NCI-H1694 treated with DMSO at 0.1 percent for 48 hours (cell line): ENCODE measurements at regions not wholly inside any gene's neighbourhood (a gene's known extent, or its start where the extent isn't known, plus 50 kb on each side); places are given as distances from the start of the nearest gene placed in this dataset.
"Not testable (repeated sequence)": the region's sequence is repeated elsewhere in the genome, so short reads cannot be mapped to it uniquely, and the experiment has no call there.

ENCODE experiments used
- DNase-seq: peaks from one replicate; lab custom pipeline; 2025; lab: John Stamatoyannopoulos, UW

GRCh38 chrX:74251006-74251930, 52.7 kb upstream of the ZCCHC13 start:
- DNase-seq = no peak

DNA sequence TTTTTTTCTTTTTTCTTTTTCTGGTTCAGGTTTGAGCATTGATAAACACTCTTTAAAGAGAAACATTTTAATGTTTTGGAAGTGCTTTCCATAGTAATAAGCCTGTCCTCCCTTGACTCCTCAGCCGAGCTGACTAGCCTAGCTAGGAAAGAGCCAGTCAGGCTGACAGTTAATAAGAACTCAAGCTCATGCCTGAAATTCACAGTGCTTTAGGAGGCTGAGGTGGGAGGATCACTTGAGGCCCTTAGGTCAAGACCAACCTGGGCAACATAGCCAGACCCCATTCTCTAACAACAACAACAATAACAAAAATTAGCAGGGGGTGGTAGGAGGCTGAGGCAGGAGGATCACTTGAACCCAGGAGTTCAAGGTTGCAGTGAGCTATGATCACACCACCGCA, 53.4 kb upstream of the ZCCHC13 start:
- DNase-seq = no peak

DNA sequence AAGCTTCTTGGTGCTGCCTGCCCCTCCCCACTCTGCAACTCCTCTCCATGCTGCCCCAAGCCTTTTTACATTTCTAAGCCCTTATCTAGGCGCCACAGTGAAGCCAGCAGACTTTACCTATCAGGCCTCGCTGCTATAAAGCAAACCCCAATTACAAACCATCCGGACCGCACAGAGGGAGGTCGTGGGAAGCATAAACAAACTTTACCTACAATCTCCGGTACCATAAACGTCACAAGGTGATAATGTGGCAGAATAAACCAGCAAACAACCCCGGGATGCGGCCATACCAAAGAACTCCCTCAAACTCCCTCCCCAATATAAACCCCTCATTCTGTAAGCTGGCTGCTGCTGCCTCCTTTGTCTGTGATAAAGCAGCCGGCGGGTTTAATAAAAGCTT, 54.0 kb upstream of the ZCCHC13 start:
- no peak for DNase-seq

DNA sequence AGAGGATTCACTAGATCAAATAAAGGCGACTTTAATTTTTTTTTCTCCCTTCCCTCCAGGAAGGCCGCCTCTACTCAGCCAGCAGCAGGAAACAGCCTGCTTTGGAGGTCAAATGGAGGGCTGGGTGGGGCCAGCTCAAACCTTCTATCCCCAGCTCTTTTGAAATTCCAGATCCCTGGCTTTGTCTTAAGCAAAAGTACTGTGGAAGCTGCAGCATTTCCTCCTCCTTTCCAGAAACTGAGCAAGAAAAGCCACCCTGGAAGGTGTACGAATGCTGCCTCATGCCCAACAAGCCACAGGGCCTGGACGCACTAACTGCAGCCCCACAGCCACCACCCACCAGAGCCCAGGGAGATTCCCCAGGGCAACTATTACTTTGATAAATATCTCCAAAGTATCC, 55.1 kb upstream of the ZCCHC13 start:
- no peak for DNase-seq

DNA sequence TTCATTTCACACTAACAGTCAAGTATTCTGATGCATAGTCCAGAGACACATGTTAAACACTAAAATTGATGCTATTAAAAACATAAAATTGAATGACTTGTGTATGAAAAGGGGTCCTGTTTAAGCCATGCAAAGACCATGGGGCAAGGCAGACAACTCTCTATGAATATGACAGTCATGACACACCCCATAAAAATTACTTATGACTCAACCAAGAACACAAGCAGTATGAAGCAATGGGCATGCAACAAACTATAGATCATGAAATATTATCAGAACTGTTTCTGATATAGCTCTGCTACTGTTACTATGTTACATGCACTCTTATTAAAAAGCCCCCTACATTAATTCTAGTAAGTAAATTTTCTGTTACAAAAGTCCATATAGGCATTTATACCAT, 57.5 kb upstream of the ZCCHC13 start:
- DNase-seq = no peak

GRCh38 chrX:74242484-74243138, 61.4 kb upstream of the ZCCHC13 start:
- no peak for DNase-seq

GRCh38 chrX:74242050-74242449, 61.9 kb upstream of the ZCCHC13 start:
- DNase-seq = no peak

DNA sequence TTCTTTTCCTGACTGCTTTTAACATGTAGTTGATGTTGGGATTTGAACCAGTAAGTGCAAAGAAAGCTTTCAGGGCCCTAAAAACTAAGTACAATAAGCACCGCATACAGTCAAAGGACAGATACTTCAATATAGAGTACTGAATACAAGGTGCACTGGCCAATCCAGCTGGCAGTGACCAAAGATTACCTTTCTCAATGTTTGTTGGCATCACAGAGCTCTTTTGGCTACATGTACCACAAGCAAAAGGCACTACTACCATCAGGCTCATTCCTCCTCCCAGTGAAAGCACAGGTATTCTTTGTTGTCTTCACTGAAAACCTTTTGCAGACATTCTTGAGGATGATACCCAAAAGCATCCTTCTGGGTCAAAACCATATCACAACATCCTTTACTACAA, 65.2 kb upstream of the ZCCHC13 start:
- DNase-seq = no peak

DNA sequence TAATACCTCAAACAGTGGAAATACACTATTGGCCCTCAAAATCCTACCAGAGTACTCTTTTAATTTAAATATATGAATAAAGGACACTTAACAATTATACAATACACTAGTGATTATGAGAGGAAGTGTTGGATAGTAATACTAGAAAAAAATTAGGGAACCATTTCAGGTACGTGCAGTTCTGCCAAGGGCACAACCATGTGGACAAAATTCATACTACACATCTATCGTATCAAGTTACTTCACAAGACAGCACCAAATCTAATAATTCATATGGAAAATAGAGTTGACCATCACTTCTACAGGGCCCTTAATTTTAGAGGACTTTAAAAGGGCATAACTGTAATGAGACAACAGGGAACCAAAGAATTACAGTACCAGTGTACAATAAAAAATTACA, 69.2 kb upstream of the ZCCHC13 start:
- DNase-seq = no peak

GRCh38 chrX:74232859-74233258, 71.1 kb upstream of the ZCCHC13 start:
- peak; percentile 13 for DNase-seq

- no peak for DNase-seq
These were observed 72.4 kb upstream of the ZCCHC13 start for GRCh38 chrX:74231625-74232024.

DNA sequence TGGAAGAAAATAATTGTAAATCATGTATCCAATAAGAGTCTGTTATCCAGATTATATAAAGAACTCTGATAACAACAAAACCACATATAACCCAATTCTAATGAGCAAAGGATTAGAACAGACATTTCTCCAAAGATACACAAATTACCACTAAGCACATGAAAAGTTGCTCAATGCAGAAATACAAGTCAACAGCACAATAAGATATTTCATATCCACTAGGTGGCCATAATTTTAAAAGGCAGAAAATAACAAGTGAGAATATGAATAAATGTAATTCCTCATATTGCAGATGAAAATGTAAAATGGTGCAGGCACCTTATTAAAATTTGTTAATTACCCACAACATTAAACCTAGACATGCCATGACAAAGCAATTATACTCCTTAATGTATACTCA, 73.9 kb upstream of the ZCCHC13 start:
- DNase-seq = no peak

GRCh38 chrX:74225111-74225510, 78.9 kb upstream of the ZCCHC13 start:
- DNase-seq = no peak

DNA sequence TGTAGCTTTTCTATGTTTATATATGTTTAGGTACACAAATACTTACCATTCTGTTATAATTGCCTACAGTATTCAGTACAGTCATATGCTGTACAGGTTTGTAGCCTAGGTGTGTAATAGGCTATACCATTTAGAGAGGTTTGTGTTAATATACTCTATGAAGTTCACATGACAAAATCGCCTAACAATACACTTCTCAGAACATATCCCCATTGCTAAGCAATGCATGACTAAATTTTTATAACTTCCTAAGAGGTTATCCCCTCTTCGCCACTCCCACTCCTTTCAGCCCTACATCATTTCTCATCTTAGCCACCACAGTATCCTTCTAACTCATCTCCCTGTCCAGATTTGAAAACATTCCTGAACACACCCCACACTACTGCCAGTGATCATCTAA, 83.7 kb upstream of the ZCCHC13 start:
- no peak for DNase-seq

DNA sequence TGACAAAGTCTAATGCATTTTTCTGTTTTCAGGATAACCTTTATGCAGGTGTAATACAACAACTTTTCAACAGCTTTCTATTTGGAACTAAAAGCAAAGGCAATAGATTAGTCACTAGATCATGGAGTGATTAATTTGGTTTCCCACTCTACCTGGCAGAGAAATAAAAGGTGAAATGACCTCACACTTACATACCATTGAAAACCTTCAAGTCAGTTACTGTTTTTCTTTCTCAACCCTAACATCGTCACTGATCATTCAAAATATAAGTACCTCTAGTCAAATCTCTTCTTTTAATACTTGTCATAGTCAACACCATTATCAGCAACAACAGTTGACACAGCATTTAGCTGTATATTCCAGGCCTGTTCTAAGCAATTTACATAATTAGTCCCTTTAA, 85.1 kb upstream of the ZCCHC13 start:
- no peak for DNase-seq

DNA sequence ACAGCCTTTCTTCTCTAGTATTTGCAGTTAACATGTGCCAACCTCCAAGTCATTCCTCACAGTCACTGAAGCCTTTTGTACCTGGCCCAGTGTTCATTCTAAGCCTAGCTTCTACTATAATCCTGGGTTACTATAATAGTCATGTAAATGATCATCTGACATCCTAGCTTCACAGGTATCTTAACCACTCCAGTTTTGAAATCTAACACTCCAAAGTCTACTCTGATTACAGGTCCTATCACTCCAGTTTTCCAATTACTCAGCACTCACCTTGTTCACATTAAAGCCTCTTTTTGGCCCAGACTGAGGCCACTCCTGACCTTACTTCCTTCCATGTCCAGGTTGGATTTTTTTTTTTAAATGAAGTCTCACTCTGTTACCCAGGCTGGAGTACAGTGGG, 87.6 kb upstream of the ZCCHC13 start:
- DNase-seq = no peak

DNA sequence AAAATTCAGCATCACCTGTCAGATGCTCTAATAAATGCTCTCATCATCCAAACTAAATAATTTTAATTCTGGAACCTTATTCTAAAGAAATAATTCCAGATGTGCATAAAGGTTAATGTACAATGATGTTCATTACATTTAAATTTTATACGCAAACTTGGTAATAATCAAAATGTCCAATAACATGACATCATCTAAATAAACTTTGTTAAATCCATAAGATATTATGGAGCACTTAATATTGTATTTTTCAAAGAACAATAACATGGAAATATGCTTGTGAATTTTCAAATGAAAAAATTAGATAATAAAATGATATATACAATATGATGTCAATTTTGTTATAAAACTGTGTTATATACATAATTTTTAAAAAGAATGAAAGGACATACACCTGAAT, 92.1 kb upstream of the ZCCHC13 start:
- no peak for DNase-seq

DNA sequence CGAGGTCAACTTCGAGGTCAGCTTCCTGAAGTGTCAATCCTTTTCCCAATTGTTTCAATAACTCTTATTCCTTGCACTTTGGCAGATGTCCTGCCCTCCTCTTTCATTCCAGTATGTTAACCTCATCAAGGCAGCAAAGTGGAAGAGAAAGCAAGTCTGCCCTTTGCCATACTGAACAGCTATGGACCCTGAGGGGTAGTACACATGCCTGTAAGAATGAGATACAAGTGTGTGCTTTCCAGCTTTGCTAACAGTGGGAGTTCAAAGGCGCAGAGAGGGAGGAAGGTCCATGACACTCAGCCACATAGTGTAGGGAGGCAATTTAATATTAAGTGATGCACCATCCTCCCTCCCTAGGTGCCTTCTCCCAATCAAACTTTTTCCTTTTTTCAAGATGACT, 96.4 kb upstream of the ZCCHC13 start:
- DNase-seq = no peak

DNA sequence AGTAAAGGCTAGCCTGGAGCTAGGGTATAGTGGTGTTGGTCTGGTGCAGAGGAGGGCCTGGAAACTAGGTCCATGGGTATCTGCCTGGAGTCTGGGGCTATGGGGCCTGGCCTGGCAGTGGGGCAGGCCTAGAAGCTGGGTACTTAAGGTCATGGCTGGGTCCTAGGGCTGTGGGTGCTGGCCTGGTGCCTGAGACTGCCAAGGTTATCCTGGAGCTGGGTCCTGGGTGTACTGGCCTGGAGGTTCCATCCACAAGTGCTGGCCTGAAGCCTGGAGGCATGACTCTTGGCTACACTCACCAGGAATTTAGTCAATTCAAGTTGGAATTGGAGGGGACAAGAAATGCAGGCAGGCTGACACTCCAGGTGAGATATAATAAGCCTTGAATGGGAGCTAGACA, 108.4 kb upstream of the ZCCHC13 start:
- no peak for DNase-seq

DNA sequence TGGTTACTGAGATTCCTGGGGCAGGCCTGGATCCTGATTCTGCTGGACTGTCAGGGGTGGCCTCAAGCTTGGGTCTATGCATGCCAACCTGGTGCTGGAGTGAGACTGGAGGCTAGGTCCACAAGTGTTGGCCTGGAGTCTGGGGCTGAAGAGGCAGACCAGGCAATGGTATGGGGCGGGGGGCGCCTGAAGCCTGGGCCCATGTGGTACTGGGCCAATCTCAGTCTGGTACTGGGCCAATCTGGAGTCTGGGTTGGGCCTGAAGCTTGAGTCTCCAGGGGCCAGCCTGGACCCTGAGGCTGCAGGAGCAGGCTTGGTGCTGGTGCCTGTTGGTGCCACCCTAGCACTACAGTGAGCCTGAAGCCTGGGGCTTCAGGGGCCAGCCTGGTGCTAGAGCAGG, 108.9 kb upstream of the ZCCHC13 start:
- DNase-seq = no peak

GRCh38 chrX:74187211-74187610, 116.8 kb upstream of the ZCCHC13 start:
- no peak for DNase-seq

DNA sequence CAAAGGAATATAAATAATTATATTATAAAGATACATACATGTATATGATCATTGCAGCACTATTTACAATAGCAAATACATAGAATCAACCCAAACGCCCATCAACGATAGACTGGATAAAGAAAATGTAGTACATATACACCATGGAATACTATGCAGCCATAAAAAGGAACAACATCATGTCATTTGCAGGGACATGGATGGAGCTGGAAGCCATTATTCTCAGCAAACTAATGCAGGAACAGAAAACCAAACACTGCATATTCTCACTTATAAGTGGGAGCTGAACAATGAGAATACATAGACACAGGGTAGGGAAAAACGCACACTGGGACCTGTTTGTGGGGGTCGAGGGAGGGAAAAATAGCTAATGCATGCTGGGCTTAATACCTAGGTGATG, 120.9 kb upstream of the ZCCHC13 start:
- DNase-seq = not testable (repeated sequence)

DNA sequence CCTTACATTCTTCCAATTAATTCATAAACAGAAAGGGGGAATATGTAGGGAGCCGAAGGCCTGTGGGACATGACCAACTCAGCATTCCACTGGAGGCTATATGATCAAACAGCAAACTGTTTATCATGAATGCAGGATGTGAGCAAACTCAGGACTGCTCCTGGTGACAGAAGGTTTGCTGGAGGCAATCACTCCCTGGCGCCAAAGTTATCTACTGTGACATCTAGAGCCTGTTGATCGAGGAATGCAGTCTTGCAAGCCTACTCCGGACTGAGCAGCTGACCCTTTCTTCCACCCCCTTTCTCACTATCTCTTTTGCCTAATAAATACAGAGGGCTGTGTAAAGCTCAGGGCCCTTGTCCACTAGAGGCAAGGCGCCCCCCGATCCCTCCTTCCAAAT, 122.0 kb upstream of the ZCCHC13 start:
- DNase-seq = not testable (repeated sequence)

- DNase-seq = no peak
These were observed 123.3 kb upstream of the ZCCHC13 start for GRCh38 chrX:74180716-74181115.
